ENCODE measurements at regions not wholly inside any gene's neighbourhood (a gene's known extent, or its start where the extent isn't known, plus 50 kb on each side); places are given as distances from the start of the nearest gene placed in this dataset.
A peak's percentile ranks its signal among the peaks of the same experiment; 100 is the strongest.

DNA sequence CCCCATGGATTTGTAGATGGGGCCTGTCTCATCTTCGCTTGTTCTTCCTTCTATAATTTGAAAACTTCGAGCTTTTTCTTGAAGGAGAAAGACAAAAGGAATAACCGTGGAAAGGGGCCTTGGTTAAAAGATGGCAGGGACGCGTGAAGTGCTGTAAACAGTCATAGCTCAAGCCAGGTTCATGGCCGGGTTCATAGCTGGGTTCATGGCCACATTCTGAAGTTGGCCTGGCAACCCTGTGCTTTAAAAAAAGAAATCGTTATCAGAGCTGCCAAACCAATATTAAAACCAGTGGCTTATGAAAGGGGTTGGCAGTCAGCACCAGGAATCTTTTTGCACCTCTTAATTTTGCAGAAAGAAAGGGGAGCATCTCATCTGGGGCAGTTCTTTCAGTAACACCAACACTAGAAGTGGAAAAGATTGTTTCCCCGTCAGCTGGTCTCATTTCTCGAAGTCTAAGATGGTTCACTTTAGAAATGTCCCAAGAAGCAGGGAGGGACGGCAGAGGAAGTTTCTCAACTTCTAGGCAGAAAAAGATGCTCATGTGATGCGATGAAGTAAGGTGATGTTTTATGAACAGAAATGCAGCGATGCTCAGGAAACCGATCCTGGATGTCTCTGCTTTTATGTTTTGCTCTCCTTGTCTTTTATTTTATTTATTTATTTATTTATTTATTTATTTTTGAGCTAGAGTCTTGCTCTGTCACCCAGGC is 193.1 kb upstream of the TBX3 start:
- Histone ChIP-seq H3K9me3 (no peaks in the 10 kb centered on the region), H3K36me3 (no peaks in the 10 kb centered on the region), H3K4me3 (no peak overlapping the region), H3K27ac (peak overlapping the region in 1 of 3 donors; percentile 30), H3K4me1 (peaks cover 0 to 26% (median 5%) of the 10 kb centered on the region in 4 donors), H3K27me3 (no peaks in the 10 kb centered on the region)
- ATAC-seq (peak; percentile 72 to 86 (median 76)), DNase-seq (peak in 2 of 3 donors; percentile 58)
- WGBS (ENCODE audit: insufficient coverage, low coverage, low lambda C conversion rate, missing lambda C conversion rate): 57% methylated on average over 13 of the region's 13 CpGs
- no peak for TF ChIP-seq POLR2A (IDR thresholded peaks at IDR 0.05)
- TF ChIP-seq, protein P1, sequence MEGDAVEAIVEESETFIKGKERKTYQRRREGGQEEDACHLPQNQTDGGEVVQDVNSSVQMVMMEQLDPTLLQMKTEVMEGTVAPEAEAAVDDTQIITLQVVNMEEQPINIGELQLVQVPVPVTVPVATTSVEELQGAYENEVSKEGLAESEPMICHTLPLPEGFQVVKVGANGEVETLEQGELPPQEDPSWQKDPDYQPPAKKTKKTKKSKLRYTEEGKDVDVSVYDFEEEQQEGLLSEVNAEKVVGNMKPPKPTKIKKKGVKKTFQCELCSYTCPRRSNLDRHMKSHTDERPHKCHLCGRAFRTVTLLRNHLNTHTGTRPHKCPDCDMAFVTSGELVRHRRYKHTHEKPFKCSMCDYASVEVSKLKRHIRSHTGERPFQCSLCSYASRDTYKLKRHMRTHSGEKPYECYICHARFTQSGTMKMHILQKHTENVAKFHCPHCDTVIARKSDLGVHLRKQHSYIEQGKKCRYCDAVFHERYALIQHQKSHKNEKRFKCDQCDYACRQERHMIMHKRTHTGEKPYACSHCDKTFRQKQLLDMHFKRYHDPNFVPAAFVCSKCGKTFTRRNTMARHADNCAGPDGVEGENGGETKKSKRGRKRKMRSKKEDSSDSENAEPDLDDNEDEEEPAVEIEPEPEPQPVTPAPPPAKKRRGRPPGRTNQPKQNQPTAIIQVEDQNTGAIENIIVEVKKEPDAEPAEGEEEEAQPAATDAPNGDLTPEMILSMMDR (IDR thresholded peaks at IDR 0.05): no peak
- intact Hi-C loops (cut with DNase I): no loop called here

DNA sequence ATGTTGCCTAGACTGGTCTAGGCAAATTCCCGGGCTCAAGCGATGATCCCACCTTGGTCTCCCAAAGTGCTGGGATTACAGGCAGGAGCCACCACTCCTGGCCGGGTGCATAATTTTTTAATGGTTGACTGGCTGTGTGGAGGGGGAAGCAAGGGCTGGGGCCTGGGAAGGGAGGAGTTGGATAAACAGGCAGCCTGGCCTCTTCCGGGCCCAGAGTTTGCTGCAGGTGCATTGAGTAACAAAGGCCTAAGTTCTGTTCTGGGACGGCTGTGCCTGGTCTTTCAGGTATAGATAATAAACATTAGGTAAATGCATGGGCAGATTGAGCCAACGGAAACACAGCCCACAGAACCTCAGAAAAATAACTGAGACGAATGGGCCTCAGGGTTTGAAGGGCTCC is 191.3 kb upstream of the TBX3 start:
- no peaks in the 10 kb centered on the region for H3K9me3 ChIP-seq
- H3K27ac ChIP-seq: peak overlapping the region in 1 of 3 donors; percentile 24
- no peaks in the 10 kb centered on the region for H3K36me3 ChIP-seq
- WGBS (ENCODE audit: insufficient coverage, low coverage, low lambda C conversion rate, missing lambda C conversion rate): 66% methylated on average over 7 of the region's 7 CpGs
- no peak overlapping the region for H3K4me3 ChIP-seq
- peaks cover 0 to 26% (median 5%) of the 10 kb centered on the region in 4 donors for H3K4me1 ChIP-seq
- no peak for TF ChIP-seq POLR2A (IDR thresholded peaks at IDR 0.05)
- TF ChIP-seq, protein P1 (IDR thresholded peaks at IDR 0.05): no peak
- ATAC-seq: peak in 1 of 4 donors; percentile 59
- no peak for DNase-seq
- intact Hi-C loops (cut with DNase I): no loop called here
- no peaks in the 10 kb centered on the region for H3K27me3 ChIP-seq

DNA sequence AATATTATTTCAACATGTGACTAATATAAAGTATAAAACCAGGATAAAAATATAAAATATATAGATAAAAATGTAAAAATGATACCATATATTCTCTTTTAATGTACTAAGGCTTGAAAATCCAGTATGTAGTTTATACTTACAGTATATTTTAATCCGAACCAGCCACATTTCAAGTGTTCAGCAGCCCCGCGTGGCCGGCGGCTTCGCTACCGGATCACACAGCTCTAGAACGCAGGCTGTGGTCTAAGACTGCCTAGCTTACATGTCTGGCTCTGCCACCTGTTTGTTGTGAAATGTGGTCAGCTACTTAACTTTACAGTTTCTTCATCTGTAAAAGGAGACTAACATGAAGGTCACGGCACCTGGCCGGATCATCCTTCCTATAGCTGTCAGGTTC is 189.7 kb upstream of the TBX3 start:
- no peak for DNase-seq
- TF ChIP-seq, protein P1 (IDR thresholded peaks at IDR 0.05): no peak
- Histone ChIP-seq H3K4me3 (no peak overlapping the region), H3K9me3 (no peaks in the 10 kb centered on the region), H3K27ac (no peak overlapping the region), H3K4me1 (peaks cover 0 to 18% (median 0%) of the 10 kb centered on the region in 4 donors), H3K36me3 (no peaks in the 10 kb centered on the region), H3K27me3 (no peaks in the 10 kb centered on the region)
- no peak for ATAC-seq
- whole genome bisulfite sequencing (ENCODE audit: insufficient coverage, low coverage, low lambda C conversion rate, missing lambda C conversion rate): 90% methylated on average over 9 of the region's 10 CpGs
- intact Hi-C loops (cut with DNase I): no loop called here

DNA sequence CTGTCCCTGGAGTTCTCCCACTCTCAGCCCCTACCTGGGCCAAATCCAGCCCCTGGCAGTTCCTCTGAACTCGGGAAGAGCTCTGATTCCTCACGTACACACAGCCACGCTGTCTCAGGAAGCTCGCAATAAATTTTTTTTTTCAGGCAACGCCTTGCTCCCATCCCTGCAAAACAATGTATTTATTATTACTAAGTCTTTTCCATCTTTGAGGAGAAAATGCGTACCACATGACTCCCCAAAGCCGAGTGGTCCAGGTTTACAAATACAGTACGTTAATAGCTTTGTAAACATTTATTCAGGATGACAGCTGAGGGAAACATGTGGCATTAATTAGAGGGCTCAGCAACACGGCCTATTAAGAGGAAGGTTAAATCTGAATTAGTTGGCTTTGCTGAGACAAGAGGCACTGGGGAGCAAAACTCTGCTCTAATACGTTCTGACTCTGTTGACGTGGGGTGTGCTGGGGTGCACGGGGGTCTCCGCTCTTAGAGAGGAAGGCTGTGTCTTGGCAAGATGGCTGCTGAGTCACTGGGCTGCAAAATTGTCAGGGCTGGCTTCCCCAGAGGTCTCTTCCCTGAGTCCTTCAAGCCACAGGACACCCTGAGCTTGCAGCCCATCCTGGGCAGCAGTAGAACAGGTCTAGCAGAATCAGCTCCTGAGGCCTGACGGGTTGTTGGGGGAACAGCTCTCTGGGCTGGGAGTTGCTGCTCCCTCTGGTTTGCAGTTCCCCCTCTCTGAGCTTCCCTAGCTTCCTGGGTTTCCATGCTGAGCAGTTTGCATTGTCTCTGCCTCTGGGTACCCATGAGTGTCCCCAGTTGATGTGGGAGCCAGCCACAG is 185.2 kb upstream of the TBX3 start:
- no peak for ATAC-seq
- 51% methylated on average over 9 of the region's 14 CpGs for WGBS (ENCODE audit: insufficient coverage, low coverage, low lambda C conversion rate, missing lambda C conversion rate)
- Histone ChIP-seq H3K36me3 (no peaks in the 10 kb centered on the region), H3K9me3 (no peaks in the 10 kb centered on the region), H3K4me3 (no peak overlapping the region), H3K27me3 (no peaks in the 10 kb centered on the region), H3K27ac (no peak overlapping the region), H3K4me1 (no peaks in the 10 kb centered on the region)
- no peak for DNase-seq
- TF ChIP-seq, protein P1 (IDR thresholded peaks at IDR 0.05): no peak
- no peak for TF ChIP-seq POLR2A (IDR thresholded peaks at IDR 0.05)
- intact Hi-C loops (cut with DNase I): no loop called here
